Dendritic cell treated with granulocyte-macrophage colony-stimulating factor and Interleukin-4, amounts not matched to agents 40 ng/mL and 50 ng/mL, for 4 days (primary cell): ENCODE measurements at regions not wholly inside any gene's neighbourhood (a gene's known extent, or its start where the extent isn't known, plus 50 kb on each side); places are given as distances from the start of the nearest gene placed in this dataset.

ENCODE experiments used
- H3K27ac Mint-ChIP-seq: one replicate; pipeline ENCODE4 v1.8.0; 2022; ENCODE audit warnings: mild to moderate bottlenecking, mixed read lengths
- H3K27me3 Mint-ChIP-seq: one replicate; pipeline ENCODE4 v1.8.0; 2022; ENCODE audit warnings: mild to moderate bottlenecking, mixed read lengths
- H3K36me3 Mint-ChIP-seq: one replicate; pipeline ENCODE4 v1.8.0; 2022; ENCODE audit warnings: low read depth, mixed read lengths
- H3K4me1 Mint-ChIP-seq: one replicate; pipeline ENCODE4 v1.8.0; 2022; ENCODE audit warnings: low read depth, mixed read lengths
- H3K4me3 Mint-ChIP-seq: one replicate; pipeline ENCODE4 v1.8.0; 2022; ENCODE audit warnings: mild to moderate bottlenecking, moderate library complexity, mixed read lengths
- H3K9me3 Mint-ChIP-seq: one replicate; pipeline ENCODE4 v1.8.0; 2022; ENCODE audit warnings: mixed read lengths
- intact Hi-C: fragments of 100-400 bp; cut with micrococcal nuclease; formaldehyde crosslinking; loops from one replicate; pipeline ENCODE4 v1.15.0; 2022

DNA sequence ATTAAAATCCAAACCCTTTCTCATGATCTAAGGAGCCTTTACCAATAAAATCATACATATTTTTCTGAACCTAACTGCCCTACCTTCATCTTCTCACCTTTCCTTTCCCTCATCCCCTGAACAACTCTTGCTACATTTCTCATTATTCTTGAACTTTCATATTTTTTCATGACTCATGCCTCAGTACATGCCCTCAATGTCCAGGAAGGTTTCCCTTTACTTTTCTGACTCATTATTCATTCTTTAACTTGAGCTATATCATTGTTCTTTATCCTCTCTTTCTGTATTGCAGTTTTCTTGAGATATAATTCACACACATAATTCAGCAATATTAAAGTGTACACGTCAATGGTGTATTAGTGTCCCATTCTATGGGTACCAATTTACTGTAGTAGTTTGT is 231.0 kb downstream of the ALG10B start:
- H3K36me3 Mint-ChIP-seq: no peaks in the 10 kb centered on the region
- no peaks in the 10 kb centered on the region for H3K27me3 Mint-ChIP-seq
- intact Hi-C loops: no loop called here
- H3K9me3 Mint-ChIP-seq: peaks cover 13% of the 10 kb centered on the region
- H3K4me1 Mint-ChIP-seq: no peaks in the 10 kb centered on the region
- no peak overlapping the region for H3K4me3 Mint-ChIP-seq
- H3K27ac Mint-ChIP-seq: no peak overlapping the region

DNA sequence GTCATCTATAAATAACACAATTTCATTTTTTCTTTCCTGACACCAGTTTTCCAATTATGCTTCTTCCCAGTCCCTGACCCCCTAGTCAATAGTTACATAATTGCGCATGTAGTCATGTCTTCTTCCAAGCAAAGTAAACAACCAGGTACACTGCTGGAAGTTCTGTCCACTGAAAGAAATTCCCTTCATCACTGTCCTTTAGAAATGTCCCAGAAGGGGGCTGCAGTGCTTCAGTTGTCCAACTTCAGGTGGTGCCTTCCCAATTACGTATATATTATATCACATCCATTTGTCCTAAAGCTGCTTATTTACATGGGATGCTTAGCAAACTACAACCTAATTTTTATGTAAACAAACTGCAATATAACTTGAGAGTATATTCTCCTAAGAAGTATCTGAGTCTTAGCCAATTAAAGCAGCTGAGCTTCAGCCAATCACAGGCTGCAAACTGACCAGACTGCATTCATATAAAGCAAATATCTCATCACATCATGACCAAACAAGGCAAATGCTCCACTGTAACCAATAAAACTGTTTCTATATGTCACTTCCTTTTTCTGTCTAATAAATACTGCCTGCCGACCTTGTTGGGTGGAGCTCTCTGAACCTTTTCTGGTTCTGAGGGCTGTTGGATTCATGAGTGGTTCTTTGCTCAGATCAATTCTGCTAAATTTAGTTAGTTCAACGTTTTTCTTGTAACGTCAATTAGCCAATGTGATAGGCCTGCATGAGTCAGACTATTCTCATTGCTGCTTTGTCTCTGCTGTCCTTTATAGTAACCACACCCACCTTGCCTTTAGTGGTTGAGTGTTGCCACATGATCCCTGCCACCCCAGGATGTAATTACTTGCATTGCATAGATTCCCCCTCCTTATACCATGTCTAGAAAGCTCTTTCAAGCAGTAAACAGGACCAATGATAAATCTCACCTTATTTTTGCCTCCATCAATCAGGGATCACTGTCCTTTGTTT is 239.3 kb downstream of the ALG10B start:
- H3K36me3 Mint-ChIP-seq: no peaks in the 10 kb centered on the region
- H3K27ac Mint-ChIP-seq: no peak overlapping the region
- no peak overlapping the region for H3K4me3 Mint-ChIP-seq
- intact Hi-C loops: no loop called here
- H3K4me1 Mint-ChIP-seq: peaks cover 13% of the 10 kb centered on the region
- no peaks in the 10 kb centered on the region for H3K27me3 Mint-ChIP-seq
- peaks cover 8% of the 10 kb centered on the region for H3K9me3 Mint-ChIP-seq

DNA sequence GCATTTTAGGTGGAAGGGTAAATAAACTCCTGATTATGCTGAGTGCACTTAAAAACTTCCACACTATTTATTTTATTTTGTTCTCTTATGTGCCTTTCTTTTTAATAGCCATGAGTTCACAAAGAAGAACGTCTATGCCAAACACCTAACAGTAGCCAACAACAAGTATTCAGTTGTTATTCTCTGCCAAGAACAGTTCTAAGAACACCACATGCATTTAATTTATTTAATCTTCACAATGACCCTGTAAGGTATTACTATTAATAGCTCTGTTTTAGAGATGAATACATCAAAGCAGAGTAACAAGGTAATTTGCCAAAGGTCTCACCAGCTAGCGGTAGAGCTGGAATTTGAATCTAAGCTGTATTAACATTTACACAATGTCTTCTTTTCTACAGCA is 240.1 kb downstream of the ALG10B start:
- Mint-ChIP-seq H3K4me1 (peaks cover 13% of the 10 kb centered on the region), H3K27me3 (no peaks in the 10 kb centered on the region), H3K27ac (no peak overlapping the region), H3K36me3 (no peaks in the 10 kb centered on the region), H3K4me3 (no peak overlapping the region), H3K9me3 (peaks cover 8% of the 10 kb centered on the region)
- intact Hi-C loops: no loop called here

DNA sequence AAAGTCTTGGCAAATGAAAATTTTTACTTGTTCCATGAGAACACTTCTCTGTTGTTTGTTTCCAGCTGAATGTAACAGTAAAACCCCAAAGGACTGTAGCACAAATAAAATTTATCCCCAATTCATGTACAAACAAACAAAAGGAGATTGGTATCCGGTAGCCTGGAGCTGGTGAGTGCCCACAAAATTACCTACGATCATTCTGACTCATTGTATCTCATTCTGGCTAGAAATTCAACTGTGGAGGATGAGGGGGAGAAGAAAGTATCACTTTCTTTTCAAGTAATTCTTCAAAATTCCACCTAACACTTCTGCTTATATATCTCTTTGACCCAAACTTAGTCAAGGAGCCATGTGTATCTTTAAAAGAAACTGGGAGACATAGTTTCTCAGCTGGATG is 268.5 kb downstream of the ALG10B start:
- no peak overlapping the region for H3K27ac Mint-ChIP-seq
- H3K27me3 Mint-ChIP-seq: no peaks in the 10 kb centered on the region
- peaks cover 28% of the 10 kb centered on the region for H3K4me1 Mint-ChIP-seq
- intact Hi-C loops: no loop called here
- no peaks in the 10 kb centered on the region for H3K36me3 Mint-ChIP-seq
- no peak overlapping the region for H3K4me3 Mint-ChIP-seq
- no peaks in the 10 kb centered on the region for H3K9me3 Mint-ChIP-seq

GRCh38 chr12:38586789-38587188 is 270.2 kb downstream of the ALG10B start:
- H3K4me1 Mint-ChIP-seq: peaks cover 28% of the 10 kb centered on the region
- H3K36me3 Mint-ChIP-seq: no peaks in the 10 kb centered on the region
- H3K27ac Mint-ChIP-seq: no peak overlapping the region
- no peak overlapping the region for H3K4me3 Mint-ChIP-seq
- no peaks in the 10 kb centered on the region for H3K9me3 Mint-ChIP-seq
- no peaks in the 10 kb centered on the region for H3K27me3 Mint-ChIP-seq
- intact Hi-C loops: no loop called here

DNA sequence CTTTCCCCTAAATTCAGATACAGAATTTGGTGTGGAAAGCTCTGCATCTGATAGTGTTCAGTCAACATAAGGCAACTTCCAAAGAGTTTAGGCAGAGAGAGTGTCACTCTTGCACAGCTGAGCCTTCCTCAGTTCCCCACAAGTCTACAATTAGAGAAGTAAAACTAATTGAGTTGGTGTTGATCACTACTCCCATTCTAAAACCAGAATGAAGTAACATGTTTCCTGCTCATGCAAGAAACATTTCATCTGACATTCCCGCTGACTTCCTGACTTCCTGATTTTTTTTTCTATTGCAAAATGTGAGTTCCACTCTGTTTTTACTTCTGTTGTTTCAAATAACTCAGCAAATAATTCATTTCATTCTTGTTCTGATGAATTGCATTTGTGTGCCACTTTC is 271.0 kb downstream of the ALG10B start:
- Mint-ChIP-seq H3K4me3 (no peak overlapping the region), H3K9me3 (no peaks in the 10 kb centered on the region), H3K27me3 (no peaks in the 10 kb centered on the region), H3K27ac (no peak overlapping the region), H3K4me1 (peaks cover 28% of the 10 kb centered on the region), H3K36me3 (no peaks in the 10 kb centered on the region)
- intact Hi-C loops: no loop called here

- intact Hi-C loops: no loop called here
- Mint-ChIP-seq H3K4me3 (no peak overlapping the region), H3K27ac (no peak overlapping the region)
Measured at GRCh38 chr12:38588624-38589305, 272.2 kb downstream of the ALG10B start.

DNA sequence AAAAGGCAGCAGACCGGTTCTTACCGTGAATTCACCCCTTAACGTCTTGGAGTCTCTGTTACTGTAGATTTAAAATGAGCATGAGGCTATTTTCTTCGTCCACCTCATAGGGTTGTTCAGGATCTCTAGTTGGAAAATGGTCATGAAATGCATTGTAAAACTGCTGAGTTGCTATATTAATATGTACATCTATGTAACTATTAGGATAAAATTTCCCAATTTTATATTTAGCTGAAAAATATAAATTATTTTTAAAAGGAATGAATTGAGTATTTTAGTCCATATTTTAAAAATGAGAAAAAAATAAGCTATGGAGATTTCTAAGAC is 272.7 kb downstream of the ALG10B start:
- Mint-ChIP-seq H3K36me3 (no peaks in the 10 kb centered on the region), H3K27me3 (no peaks in the 10 kb centered on the region), H3K9me3 (no peaks in the 10 kb centered on the region), H3K27ac (no peak overlapping the region), H3K4me1 (peaks cover 28% of the 10 kb centered on the region), H3K4me3 (no peak overlapping the region)
- intact Hi-C loops: no loop called here

More at GRCh38 chr12:38588624-38589305, 272.2 kb downstream of the ALG10B start:
- Mint-ChIP-seq H3K4me1 (peaks cover 28% of the 10 kb centered on the region), H3K36me3 (no peaks in the 10 kb centered on the region), H3K9me3 (no peaks in the 10 kb centered on the region), H3K27me3 (no peaks in the 10 kb centered on the region)

GRCh38 chr12:38601949-38602348 is 285.4 kb downstream of the ALG10B start:
- Mint-ChIP-seq H3K36me3 (no peaks in the 10 kb centered on the region), H3K27ac (no peak overlapping the region), H3K9me3 (peaks cover 13% of the 10 kb centered on the region), H3K27me3 (no peaks in the 10 kb centered on the region), H3K4me1 (no peaks in the 10 kb centered on the region), H3K4me3 (no peak overlapping the region)
- intact Hi-C loops: no loop called here
